GM21825 (cell line): ENCODE measurements at regions not wholly inside any gene's neighbourhood (a gene's known extent, or its start where the extent isn't known, plus 50 kb on each side); places are given as distances from the start of the nearest gene placed in this dataset.
A peak's percentile ranks its signal among the peaks of the same experiment; 100 is the strongest.

ENCODE experiments used
- ATAC-seq: cut with Tn5 transposase; IDR thresholded peaks from one replicate; pipeline ENCODE4 v1.9.1; 2021; ENCODE audit warnings: mild to moderate bottlenecking, moderate library complexity; ENCODE audit not compliant: unreplicated experiment

DNA sequence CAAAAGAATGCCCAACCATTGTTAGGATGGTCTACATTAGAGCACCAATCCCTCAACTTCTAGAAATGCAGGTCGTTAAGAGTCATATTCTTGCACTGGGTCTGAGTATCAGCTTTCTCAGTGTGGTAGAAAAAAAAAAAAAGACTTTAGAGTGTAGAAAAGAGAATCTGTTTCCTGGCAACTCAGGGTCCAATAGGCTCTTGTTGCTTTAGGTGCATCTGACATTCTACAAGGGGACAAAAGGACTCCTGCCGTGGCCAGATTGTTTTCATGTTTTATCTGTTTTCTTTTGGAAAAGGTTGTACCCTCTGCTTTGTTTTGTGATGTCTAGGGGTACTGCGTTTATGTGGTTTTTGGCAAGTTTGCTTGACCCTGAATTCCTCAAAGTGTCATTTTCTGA lies 105.4 kb upstream of the KCNK2 start:
- no peak for ATAC-seq

DNA sequence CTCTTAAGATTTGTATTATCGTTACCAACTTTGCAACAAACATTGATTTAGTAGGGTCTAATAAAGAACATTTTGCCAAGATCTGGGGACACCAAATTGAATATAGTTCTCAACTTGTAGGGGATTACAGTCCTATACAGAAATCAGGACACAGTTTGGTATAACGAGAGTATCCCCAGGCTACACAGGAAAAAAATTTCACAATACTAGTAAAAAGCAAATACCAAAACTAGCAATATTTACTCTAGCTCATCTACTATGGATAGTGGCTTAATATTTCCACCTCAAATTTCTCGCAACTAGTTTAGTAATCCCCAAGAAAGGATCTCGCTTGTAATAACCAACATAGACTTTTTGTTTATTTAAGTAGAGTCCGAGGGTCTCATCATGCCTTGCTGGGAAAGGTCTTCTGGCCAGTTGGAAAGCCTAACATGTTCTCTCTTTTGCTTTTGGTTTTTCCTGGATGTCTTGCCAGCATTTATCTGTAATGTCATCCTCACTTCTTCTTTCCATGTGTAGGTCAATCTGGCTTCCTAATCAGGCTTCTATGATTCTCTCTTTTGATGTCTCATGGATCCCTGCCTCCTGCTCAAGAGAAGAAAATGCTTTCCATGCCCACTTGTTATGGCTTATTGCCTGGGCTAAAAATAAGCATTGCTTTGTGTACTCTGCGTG lies 104.7 kb upstream of the KCNK2 start:
- no peak for ATAC-seq

DNA sequence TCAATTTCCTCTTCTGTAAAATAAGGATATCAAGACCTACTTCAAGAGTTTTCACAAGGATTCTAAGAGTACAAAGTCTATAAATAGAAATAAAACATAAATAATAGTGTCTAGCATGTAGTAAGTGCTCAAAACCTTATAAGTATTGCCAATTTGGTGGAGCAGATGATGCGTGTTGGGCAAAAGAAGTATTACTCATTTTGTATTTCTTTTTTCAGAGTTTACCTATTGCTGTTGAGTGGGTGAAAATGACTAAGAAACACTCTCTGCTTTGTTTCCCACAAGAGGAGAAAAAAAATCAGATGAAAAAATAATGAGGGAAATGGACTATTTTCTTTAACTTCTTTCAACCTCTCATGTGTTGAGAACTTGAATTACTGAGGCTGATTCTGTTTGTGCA lies 103.3 kb upstream of the KCNK2 start:
- no peak for ATAC-seq

DNA sequence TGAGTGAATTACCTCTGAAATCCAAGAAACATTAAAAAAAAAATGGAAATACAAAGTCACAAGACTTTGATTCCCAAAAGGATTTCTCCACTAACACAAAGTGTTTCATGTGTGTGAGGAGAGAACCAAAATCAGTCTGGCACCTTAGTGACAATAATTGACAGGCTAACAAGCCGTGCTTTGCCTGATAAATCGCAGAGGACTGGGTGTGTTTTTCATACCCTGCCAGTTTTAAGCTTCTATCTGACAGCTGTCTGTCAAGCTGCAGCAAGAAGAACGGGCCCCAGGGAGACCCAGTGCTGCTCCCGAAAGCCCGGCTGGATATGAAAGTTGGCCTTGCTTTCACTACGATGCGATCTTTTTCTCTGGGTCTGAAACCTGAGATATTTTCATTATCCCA lies 101.6 kb upstream of the KCNK2 start:
- no peak for ATAC-seq

DNA sequence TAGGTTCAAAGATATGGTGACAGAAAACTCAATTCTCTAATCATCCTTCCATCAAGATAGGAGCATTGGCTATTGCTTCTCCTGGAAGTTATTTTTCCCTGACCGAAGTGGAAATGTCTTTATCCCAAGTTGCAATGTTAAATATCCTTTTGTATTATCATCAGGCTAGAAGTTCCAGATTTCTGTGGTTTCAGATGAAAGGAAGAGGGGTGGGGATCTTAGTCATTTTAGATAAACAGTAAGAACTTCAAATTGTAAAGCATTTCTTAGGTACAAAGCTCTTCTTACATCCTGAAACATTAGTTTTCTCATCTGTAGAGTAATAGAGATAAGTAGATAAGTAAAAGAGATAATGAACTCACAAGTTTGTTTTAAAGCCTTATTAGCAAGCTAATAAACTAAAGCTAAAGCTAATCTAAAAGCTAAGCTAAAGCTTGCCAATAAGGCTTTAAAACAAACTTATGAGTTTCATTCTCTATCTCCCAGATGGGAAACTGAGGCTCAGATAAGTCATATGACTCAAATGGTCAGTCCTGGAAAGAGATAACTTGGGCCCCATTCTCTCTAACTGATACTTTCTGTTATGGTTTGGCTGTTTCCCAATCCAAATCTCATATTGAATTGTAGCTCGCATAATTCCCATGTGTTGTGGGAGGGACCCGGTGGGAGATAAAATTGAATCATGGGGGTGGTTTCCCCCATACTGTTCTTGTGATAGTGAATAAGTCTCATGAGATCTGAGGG lies 99.2 kb upstream of the KCNK2 start:
- no peak for ATAC-seq

DNA sequence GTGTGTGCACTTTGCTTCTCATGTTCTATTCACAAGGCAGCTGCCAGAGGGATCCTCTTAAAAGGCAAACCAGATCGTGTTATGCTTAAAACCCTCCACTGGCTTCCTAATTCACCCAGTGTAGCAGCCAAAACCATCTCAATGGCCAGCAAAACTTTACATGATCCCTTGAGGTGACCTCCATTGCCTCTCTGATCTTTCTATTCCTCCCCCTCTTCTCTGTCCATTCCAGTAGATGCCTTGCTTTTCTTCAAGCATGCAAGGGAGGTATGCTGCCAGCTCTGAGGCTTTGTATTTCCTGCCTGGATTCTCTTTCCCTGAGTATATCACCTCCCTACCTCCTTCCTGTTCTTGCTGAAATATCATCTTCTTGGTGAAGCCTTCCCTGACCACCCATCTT lies 93.2 kb upstream of the KCNK2 start:
- no peak for ATAC-seq

DNA sequence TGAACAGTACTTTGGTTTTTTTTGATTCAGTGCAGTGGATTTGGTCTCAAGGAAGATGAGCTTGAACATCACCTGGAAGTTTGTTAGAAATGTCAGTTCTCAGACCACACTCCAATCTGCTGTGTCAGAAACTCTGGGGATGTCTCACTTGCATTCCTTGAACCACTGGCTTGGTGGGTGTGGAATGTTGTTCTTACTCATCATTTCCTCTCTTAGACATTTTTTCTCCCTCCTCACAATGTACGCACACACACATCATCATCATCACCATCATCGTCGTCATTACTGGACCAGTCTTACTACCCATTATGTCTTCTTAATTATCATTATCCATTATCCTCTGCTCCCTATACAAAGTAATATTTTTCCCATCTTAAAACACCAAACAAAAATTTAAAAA lies 91.9 kb upstream of the KCNK2 start:
- no peak for ATAC-seq

DNA sequence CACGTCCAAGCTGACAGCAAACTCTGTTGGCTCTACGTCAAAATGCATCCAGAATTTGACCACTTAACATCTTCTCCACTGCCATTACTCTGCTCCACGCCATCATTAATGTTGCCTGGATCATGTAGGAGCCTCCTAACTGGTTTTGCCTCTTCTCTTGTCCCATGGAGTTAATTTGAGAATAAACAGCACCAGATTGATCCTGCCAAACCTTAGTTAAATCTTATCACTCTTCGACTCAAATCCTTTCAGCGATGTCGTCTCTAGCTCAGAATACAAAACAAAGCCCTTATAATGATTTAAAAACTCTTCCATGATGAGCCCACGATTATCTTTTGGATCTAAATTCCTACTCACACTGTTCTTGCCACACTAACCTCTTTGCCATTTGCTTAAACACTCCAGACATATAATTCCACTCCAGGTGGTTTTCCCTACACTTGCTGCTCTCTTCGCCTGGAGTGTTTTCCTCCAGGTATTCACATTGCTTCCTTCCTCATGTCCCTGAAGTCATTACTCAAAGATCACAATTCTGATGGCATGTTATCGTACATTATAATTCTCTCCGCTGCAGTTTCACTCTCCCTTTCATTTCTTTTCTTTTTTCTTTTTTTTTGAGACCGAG lies 90.7 kb upstream of the KCNK2 start:
- ATAC-seq = no peak

DNA sequence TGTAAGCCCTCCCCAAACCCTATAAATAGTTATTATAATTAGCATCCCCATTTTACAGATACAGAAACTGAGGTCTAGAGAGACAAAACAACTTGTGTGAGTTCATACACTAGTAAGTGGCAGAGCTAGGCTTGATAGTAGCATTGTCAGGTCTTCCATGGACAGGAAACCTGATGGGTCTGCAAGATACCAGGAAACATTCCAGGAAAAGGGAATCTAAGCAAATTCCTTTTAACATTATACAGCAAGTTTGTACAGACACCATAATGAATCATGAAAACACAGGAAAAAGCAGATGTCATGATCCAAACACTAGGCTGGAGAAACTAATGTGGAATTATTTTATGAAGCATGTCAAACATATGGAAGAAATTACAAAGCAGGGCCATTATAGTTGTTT lies 89.1 kb upstream of the KCNK2 start:
- no peak for ATAC-seq

DNA sequence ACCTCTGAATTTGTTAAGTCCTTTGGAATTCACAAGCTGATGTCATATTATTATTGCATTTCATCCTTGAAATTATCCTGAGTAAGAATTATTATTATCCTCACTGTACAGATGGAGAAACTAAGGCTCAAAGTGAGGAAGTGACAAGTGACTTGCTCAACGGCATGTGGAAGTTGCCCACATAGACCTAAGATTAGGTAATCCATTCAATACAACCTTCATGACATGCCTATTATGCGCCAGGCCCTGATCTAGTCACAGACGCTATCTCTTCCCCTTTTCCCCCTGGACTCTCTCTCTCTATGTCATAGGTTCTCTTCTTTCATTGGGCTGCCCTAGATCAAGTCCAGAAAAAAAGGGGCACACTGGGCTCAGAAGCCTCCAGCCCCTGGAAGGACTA lies 84.9 kb upstream of the KCNK2 start:
- no peak for ATAC-seq

DNA sequence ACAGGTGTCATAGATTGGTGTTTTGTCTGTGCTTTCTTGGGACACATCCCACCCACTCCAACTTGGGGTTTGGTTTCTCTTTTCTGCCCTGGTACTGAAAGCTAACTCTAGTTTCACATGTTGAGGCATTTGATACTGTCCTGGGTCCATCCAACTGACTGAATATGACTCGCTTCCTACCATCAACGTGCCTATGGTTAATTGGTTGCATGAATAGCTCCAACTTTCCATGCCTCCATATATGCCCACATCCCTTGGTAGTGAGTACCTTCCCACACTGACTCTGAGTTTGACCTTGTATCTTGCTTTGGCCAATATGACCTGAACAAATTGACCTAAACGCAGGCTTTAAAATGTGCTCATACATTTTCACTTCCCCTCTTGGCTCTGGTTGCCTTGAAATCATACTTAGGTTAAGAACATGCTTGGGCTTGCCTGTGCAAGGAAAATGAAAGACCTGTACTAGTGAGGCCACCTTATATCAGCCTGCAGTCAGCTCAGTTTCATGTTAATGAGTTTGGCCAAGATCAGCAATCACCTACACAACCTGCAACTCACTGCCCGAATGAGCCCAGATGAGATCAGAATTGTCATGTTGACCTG lies 81.0 kb upstream of the KCNK2 start:
- ATAC-seq = peak; percentile 76

DNA sequence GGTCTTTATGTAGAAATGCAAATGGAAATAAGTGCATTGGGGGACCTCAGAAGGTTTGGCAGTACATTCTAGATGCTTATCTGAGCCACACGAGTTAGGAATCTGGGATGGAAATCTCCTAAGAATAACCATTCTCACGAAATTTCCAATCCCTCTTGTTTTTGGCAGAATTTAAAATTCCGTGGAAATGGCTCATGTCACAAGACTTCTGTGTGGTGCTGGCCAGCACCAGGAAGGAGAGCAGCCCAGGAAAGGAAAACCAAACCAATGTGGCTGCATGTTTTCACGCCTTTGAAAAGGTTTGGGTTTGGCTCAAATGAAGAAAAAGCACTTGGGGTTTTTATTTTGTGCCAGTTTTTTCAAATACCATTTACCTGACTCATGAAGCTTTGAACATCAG lies 80.1 kb upstream of the KCNK2 start:
- ATAC-seq = no peak

DNA sequence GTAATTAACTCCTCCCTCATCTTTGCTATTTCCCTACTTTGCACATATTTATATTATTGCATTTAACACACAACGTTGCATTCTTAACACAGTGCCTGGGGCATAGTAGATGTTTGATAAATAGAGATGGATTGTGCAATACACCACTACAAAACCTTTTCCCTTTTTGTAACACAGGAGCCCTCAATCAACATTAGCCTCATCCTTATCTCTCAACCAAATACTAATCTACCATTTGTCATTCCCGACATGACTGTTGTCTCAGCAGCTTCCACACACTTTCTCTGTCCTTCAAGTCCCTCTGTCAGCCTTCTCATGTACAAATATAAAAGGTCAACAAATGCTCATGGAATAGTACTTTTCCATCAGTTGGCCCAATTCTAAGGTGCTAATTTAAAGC lies 78.9 kb upstream of the KCNK2 start:
- ATAC-seq = no peak

DNA sequence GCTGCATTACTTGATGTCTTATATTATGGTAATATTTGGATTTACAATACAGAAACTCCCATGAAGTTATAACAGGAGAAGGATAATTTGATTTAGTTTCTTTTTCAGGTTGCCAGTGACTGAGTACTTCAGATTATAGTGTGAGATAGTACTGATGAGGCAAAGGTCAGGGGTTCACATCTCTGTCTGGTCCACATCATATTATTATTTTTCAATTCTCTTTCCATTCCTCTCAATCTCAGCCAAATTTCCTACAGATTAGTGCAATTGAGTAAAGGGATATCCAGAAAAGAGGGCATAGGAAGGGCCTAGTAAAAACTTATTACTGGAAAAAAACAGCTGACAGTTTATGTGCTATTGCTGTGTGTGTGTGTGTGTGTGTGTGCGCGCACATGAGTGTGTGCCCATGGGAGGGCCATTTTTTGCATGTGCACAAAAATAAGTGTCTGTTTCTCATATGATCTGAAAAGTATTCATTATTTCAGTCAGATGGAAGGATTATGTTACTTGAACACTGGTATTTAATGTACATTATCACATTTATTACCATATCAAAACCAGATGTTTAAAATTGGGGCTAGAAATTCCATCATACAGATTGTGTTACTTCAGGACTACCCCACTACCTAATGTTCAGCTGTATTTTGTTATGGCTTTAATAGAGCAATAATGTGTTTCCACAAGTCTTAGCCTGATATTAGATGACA lies 78.3 kb upstream of the KCNK2 start:
- ATAC-seq = no peak

DNA sequence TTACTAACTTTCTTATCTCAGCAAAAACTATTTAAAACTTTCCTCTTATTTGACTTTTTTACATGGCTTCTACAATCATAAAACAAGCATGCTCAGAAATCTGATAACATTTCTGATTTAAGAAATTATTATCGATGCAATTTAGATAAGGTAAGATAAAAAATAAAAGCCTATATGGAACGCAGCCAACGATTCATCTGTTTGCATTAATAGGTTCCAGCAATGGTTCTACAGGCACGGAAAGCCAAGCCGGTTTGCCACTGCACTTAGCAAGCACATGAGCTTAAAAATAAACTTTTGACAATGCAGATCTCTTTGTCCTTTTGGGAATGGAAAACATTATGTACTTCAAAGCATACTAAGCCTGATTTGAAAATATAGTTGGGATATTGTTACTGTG lies 77.5 kb upstream of the KCNK2 start:
- ATAC-seq = no peak

DNA sequence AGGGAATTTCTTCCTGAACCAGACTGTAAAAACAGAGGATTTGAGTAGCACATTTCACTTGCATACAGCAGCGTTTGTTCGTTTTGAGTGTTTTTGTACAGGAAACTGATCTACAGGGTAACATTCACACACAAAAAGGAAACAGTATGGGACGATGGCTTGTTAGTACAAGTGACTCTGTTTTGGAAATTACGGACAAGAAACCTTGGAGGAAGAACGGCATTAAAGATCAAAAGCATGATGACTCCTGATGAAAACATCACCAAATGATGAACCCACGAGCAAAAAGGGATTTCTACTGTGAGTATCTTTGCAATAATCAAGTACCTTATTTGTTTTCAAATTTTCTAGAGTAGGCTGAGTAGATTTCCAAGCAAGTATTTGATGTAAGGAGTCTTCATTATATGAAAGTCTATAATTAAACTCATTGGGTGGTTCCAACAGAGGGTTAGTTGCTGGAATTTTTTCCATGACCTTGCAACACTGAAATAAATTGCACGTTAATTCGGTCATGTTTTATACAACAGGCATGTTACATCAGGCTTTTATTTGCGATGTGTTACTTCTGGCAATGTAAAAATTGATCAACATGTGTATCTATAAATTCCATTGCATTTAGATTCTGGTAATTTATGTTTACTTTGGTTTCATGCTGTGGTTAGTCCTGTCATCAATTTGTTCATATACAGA lies 76.7 kb upstream of the KCNK2 start:
- ATAC-seq = no peak

DNA sequence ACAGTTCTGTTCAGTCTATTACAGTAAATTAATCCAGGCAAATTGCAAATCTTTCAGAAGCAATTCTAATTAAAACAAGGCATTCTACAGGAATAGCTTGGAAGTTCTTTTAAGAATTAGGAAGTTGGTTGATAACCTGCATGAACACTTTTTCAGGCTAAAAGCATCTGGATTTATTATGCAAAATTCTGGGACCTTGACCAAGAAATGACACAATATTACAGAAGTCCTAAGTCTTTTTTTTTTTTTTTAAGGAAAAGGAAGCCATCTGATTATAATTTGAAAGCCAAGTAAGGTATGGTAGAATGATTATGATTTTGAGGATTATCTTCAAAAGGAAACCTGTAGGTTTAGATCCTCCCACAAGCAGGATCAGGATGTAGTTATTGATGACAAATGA lies 74.7 kb upstream of the KCNK2 start:
- no peak for ATAC-seq

DNA sequence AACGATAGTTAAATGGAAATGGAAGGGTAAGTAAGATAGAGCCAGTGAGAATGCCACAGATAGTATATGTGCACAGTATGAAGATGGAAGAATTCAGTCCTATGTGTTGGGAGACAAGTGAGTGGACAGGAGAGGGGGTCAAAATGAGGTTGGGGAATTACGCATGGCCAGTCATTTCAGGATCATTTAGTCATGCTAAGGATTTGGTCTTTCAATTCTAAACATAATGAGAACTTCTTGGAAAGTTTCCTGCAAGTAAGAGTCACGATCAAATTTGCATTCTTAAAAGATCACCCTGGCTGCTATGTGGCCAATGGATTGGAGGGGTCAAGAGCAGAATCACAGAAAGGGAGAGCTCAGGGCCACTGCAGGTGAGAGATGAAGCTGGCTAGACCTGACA lies 64.0 kb upstream of the KCNK2 start:
- ATAC-seq = no peak

DNA sequence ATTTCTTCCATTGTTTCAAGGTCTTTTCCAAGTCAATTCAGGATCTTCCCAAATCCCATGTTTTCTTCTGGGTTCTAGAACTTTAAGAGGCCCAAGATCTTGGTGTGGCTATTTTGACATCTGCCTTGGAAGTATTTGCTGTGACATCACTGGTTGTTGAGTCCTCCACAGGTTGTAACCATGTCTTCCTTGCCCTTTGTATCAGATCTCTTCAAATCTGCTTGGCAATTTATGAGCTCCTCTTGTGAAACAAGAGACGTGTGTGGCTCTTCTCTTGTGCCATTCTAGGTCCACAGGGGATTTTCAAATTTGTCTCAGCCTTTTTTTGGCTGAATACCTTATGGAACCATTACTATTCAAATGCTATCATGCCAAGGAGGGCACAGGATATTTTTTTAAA lies 60.3 kb upstream of the KCNK2 start:
- no peak for ATAC-seq

DNA sequence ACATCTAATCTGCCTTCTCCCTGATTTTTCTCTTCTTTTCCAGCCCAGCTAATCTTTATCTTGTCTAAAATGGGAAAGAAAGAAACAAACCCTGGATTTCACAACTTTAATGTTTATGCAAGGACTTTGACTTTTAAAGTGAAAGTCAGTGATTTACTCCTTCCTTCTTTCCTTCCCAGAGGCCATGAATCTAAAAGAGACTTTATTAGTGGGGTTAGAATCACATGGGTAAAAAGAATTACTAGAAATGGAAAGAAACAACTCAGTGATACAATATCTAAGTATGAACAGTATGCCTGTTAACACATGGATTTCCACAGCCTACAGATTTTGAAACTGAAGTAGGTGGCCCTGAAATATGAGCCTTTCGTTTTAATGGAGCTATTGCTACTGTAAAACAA lies 59.8 kb upstream of the KCNK2 start:
- no peak for ATAC-seq
